ENCODE measurements at regions not wholly inside any gene's neighbourhood (a gene's known extent, or its start where the extent isn't known, plus 50 kb on each side); places are given as distances from the start of the nearest gene placed in this dataset.

DNA sequence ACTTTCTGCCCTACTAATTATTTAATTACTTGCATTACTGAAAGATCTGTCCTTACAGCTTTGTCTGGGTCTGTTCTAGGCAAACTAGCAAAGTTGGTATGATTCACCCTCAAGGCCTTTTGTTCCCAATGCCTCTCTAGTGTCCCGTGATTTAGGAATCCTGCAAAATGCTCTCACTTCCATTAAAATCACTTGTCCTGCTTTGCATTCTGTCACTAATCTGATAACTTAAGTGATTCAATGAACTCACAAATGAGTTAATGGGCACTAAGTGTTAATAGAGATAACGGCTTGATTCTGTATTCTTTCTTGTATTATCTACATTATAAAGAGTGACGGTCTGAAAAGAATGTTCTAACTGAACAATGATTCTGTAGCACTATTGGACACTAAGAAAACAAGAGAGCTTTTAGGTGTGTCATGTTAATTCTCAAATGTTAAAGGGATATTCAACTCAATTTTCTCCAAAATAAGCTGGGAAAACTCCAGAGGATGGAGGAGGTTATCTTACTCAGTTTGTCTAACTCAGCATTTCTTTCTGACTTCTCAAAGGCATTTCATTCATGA lies 697.3 kb downstream of the CETN3 start:
- WGBS, 2 donors (ENCODE audit: low coverage in 1 of 2), result 83 to 100% methylated on average over 1 to 3 of the region's 3 CpGs
- Histone ChIP-seq H3K4me1 (no peaks in the 10 kb centered on the region), H3K36me3 (no peaks in the 10 kb centered on the region), H3K9me3 (no peaks in the 10 kb centered on the region), H3K27me3 (no peaks in the 10 kb centered on the region), H3K27ac (no peak overlapping the region), H3K4me3 (no peak overlapping the region)
- no peak for ATAC-seq
- TF ChIP-seq EP300 (IDR thresholded peaks at IDR 0.05) (no peak), POLR2AphosphoS5 (IDR thresholded peaks at IDR 0.05) (no peak), CTCF (IDR thresholded peaks at IDR 0.05) (no peak), POLR2A (IDR thresholded peaks at IDR 0.05) (no peak)

DNA sequence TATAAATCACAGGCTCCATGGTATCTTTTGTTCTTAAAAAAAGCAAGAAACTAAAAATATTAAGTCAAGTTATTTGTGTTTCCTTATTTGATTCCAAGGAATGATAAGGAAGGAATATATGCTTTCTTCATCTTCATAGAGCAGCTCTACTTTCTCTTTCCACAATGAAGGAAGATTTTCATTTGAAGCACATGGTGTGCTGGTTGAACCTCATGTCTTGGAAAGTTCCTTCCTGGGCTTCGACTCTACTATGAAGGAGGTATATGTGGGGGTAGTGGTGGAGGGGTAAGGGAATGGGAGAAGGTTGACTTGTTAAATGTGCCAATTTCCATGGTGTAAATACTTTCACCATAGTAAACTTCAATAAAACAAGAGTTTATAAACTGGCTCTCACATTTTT lies 698.0 kb downstream of the CETN3 start:
- TF ChIP-seq EP300 (IDR thresholded peaks at IDR 0.05), result no peak
- TF ChIP-seq POLR2A (IDR thresholded peaks at IDR 0.05), result no peak
- no peak for TF ChIP-seq POLR2AphosphoS5 (IDR thresholded peaks at IDR 0.05)
- TF ChIP-seq CTCF (IDR thresholded peaks at IDR 0.05), result no peak
- no peaks in the 10 kb centered on the region for H3K9me3 ChIP-seq
- H3K27ac ChIP-seq, result no peak overlapping the region
- H3K4me1 ChIP-seq, result no peaks in the 10 kb centered on the region
- no peaks in the 10 kb centered on the region for H3K27me3 ChIP-seq
- ATAC-seq, result no peak
- 88 to 100% methylated on average over 1 of the region's 1 CpG for WGBS, 2 donors (ENCODE audit: low coverage in 1 of 2)
- H3K4me3 ChIP-seq, result no peak overlapping the region
- H3K36me3 ChIP-seq, result no peaks in the 10 kb centered on the region

- WGBS, 2 donors (ENCODE audit: low coverage in 1 of 2), result 100% methylated on average over 1 of the region's 1 CpG; no CpG with 5 or more reads in 1 of the 2 donors
- Histone ChIP-seq H3K4me1 (no peaks in the 10 kb centered on the region), H3K36me3 (no peaks in the 10 kb centered on the region), H3K27ac (no peak overlapping the region), H3K27me3 (no peaks in the 10 kb centered on the region), H3K9me3 (no peaks in the 10 kb centered on the region), H3K4me3 (no peak overlapping the region)
- no peak for ATAC-seq
- no peak for TF ChIP-seq POLR2AphosphoS5 (IDR thresholded peaks at IDR 0.05)
These were observed 699.5 kb downstream of the CETN3 start for GRCh38 chr5:89710006-89710405.

GRCh38 chr5:89707891-89708290 lies 701.7 kb downstream of the CETN3 start:
- Histone ChIP-seq H3K36me3 (no peaks in the 10 kb centered on the region), H3K9me3 (no peaks in the 10 kb centered on the region), H3K4me1 (no peaks in the 10 kb centered on the region), H3K4me3 (no peak overlapping the region), H3K27me3 (no peaks in the 10 kb centered on the region), H3K27ac (no peak overlapping the region)
- ATAC-seq, result no peak
- no peak for TF ChIP-seq POLR2AphosphoS5 (IDR thresholded peaks at IDR 0.05)
- TF ChIP-seq POLR2A (IDR thresholded peaks at IDR 0.05), result no peak
- TF ChIP-seq CTCF (IDR thresholded peaks at IDR 0.05), result no peak
- no peak for TF ChIP-seq EP300 (IDR thresholded peaks at IDR 0.05)
- WGBS, 2 donors (ENCODE audit: low coverage in 1 of 2), result 52 to 66% methylated on average over 2 of the region's 2 CpGs

DNA sequence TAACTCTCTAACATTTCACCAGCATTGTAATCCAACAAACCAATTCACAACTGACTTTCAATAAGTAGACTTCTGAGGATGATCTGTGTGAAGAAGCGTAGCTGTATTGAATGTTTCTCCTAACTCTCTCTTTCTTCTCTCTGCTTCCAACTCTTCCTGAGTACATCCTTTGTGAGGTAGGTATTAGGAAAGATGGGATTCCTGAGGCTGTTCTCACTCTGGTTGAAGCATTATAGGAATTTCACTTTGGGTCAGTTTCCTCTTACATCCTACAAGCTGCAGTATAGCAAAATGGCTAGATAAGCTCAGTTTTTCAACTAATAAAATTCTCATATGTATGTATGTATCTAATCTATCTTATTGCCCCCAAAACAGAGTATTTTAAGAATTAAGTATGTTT lies 702.8 kb downstream of the CETN3 start:
- Histone ChIP-seq H3K4me3 (no peak overlapping the region), H3K36me3 (no peaks in the 10 kb centered on the region), H3K9me3 (no peaks in the 10 kb centered on the region), H3K4me1 (no peaks in the 10 kb centered on the region), H3K27ac (no peak overlapping the region), H3K27me3 (no peaks in the 10 kb centered on the region)
- TF ChIP-seq EP300 (IDR thresholded peaks at IDR 0.05) (no peak), POLR2A (IDR thresholded peaks at IDR 0.05) (no peak), CTCF (IDR thresholded peaks at IDR 0.05) (no peak), POLR2AphosphoS5 (IDR thresholded peaks at IDR 0.05) (no peak)
- 100% methylated on average over 1 of the region's 1 CpG for WGBS, 2 donors (ENCODE audit: low coverage in 1 of 2)
- ATAC-seq, result no peak
